MM.1S (cell line): ENCODE measurements at regions not wholly inside any gene's neighbourhood (a gene's known extent, or its start where the extent isn't known, plus 50 kb on each side); places are given as distances from the start of the nearest gene placed in this dataset.
A peak's percentile ranks its signal among the peaks of the same experiment; 100 is the strongest.

Experiments used
- DNase-seq: peaks from one replicate; pipeline ENCODE4 v3.0.0-alpha.2; 2015
- H2AFZ ChIP-seq: fragments of 300-600 bp; sonication (generic); 2 replicates; pipeline ENCODE4 v1.6.0; 2016; ENCODE audit warnings: antibody characterized with exemption, low read length
- H3F3A ChIP-seq: fragments of 300-600 bp; sonication (generic); 2 replicates; pipeline ENCODE4 v1.6.1; 2016; ENCODE audit warnings: mild to moderate bottlenecking, antibody characterized with exemption, low read length, moderate library complexity, mixed read lengths; ENCODE audit not compliant: insufficient read depth
- H3K27ac ChIP-seq: fragments of 300-600 bp; sonication (generic); 2 replicates; pipeline ENCODE4 v1.5.1; 2016; ENCODE audit warnings: mild to moderate bottlenecking, low read length
- H3K27me3 ChIP-seq: fragments of 300-600 bp; sonication (generic); replicated peaks from 2 replicates; pipeline ENCODE4 v1.6.0; 2016; ENCODE audit warnings: low read length; ENCODE audit not compliant: insufficient read depth
- H3K36me3 ChIP-seq: fragments of 300-600 bp; sonication (generic); replicated peaks from 2 replicates; pipeline ENCODE4 v1.6.1; 2016; ENCODE audit warnings: mild to moderate bottlenecking, low read length, mixed read lengths; ENCODE audit not compliant: insufficient read depth
- H3K4me1 ChIP-seq: fragments of 300-600 bp; sonication (generic); 2 replicates; pipeline ENCODE4 v1.6.1; 2016; ENCODE audit warnings: low read length, mixed read lengths
- H3K4me2 ChIP-seq: fragments of 300-600 bp; sonication (generic); 2 replicates; pipeline ENCODE4 v1.6.0; 2016; ENCODE audit warnings: low read depth, low read length
- H3K4me3 ChIP-seq: fragments of 300-600 bp; sonication (generic); 2 replicates; pipeline ENCODE4 v1.5.1; 2016; ENCODE audit warnings: low read length, mixed read lengths
- H3K79me2 ChIP-seq: fragments of 300-600 bp; sonication (generic); 2 replicates; pipeline ENCODE4 v1.6.1; 2016; ENCODE audit warnings: mixed run types, low read length, mixed read lengths
- H3K9ac ChIP-seq: fragments of 300-600 bp; sonication (generic); 2 replicates; pipeline ENCODE4 v1.6.1; 2016; ENCODE audit warnings: low read length, mixed read lengths
- H3K9me2 ChIP-seq: fragments of 300-600 bp; sonication (generic); replicated peaks from 2 replicates; pipeline ENCODE4 v1.6.1; 2016; ENCODE audit warnings: mild to moderate bottlenecking, low read length, mixed read lengths; ENCODE audit not compliant: insufficient read depth
- H3K9me3 ChIP-seq: fragments of 300-600 bp; sonication (generic); replicated peaks from 2 replicates; pipeline ENCODE4 v1.6.1; 2016; ENCODE audit warnings: mild to moderate bottlenecking, low read length, mixed read lengths; ENCODE audit not compliant: insufficient read depth
- H4K20me1 ChIP-seq: fragments of 300-600 bp; sonication (generic); 2 replicates; pipeline ENCODE4 v1.6.1; 2016; ENCODE audit warnings: mild to moderate bottlenecking, low read length, moderate library complexity, mixed read lengths; ENCODE audit not compliant: insufficient read depth
- CTCF ChIP-seq: fragments of 300-600 bp; sonication (generic); IDR thresholded peaks from 2 replicates; pipeline ENCODE4 v1.5.1; 2016; ENCODE audit warnings: antibody characterized with exemption, low read length, mixed read lengths
- EZH2 ChIP-seq: fragments of 300-600 bp; sonication (generic); optimal IDR thresholded peaks from 2 replicates; pipeline ENCODE3; 2017; ENCODE audit warnings: low read depth, mild to moderate bottlenecking, antibody characterized with exemption, low read length, mixed read lengths
- EZH2phosphoT487 ChIP-seq: fragments of 300-600 bp; sonication (generic); IDR thresholded peaks from 2 replicates; pipeline ENCODE4 v1.6.1; 2018; ENCODE audit warnings: antibody characterized with exemption, low read length

- no peak overlapping the region for H3K4me2 ChIP-seq
- no peaks in the 10 kb centered on the region for H3K27me3 ChIP-seq
- H3K27ac ChIP-seq, result no peak overlapping the region; the same call in 1 of the 2 replicates
- no peaks in the 10 kb centered on the region for H3K79me2 ChIP-seq
- H4K20me1 ChIP-seq, result no peaks in the 10 kb centered on the region
- H3K36me3 ChIP-seq, result no peaks in the 10 kb centered on the region
- H3K9me2 ChIP-seq, result no peaks in the 10 kb centered on the region
- TF ChIP-seq CTCF (no peak), EZH2 (no peak), EZH2phosphoT487 (no peak)
- H3K4me1 ChIP-seq, result peaks cover 14% of the 10 kb centered on the region
- no peak overlapping the region for H3K9ac ChIP-seq
- H2AFZ ChIP-seq, result no peak overlapping the region
- no peaks in the 10 kb centered on the region for H3K9me3 ChIP-seq
- DNase-seq, result peak; percentile 17
- H3K4me3 ChIP-seq, result no peak overlapping the region
- H3F3A ChIP-seq, result no peaks in the 10 kb centered on the region
These were observed 100.0 kb upstream of the TAB2 start for GRCh38 chr6:149217466-149217888.

DNA sequence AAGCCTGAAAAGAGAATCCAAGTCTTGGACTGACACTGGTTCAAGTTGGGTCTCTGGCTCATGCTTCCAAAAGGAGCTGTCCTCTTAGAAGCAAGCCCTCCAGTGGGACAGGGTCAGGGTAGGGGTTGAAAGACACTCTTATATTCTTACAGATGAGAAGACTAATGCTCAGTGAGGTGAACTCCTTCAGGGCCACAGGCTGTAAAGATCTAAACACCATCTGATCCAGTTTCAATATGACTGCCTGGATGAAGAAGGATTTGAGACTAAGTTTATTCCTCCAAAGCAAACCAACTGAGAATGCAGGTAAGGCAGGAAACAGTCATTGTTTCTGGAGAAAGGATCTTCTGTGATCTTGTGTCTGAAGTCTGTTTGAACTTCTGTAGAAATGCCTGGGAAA is 99.0 kb upstream of the TAB2 start:
- H3K9me3 ChIP-seq, result no peaks in the 10 kb centered on the region
- no peak overlapping the region for H3K27ac ChIP-seq
- no peaks in the 10 kb centered on the region for H3K9me2 ChIP-seq
- TF ChIP-seq CTCF, result no peak
- no peak for TF ChIP-seq EZH2
- no peak for TF ChIP-seq EZH2phosphoT487
- H3K4me3 ChIP-seq, result no peak overlapping the region
- H3K4me1 ChIP-seq, result peaks cover 9% of the 10 kb centered on the region
- no peaks in the 10 kb centered on the region for H3K79me2 ChIP-seq
- H3K36me3 ChIP-seq, result no peaks in the 10 kb centered on the region
- H3K9ac ChIP-seq, result no peak overlapping the region
- DNase-seq, result no peak
- H2AFZ ChIP-seq, result no peak overlapping the region
- no peaks in the 10 kb centered on the region for H3F3A ChIP-seq
- H4K20me1 ChIP-seq, result no peaks in the 10 kb centered on the region
- no peaks in the 10 kb centered on the region for H3K27me3 ChIP-seq
- no peak overlapping the region for H3K4me2 ChIP-seq

DNA sequence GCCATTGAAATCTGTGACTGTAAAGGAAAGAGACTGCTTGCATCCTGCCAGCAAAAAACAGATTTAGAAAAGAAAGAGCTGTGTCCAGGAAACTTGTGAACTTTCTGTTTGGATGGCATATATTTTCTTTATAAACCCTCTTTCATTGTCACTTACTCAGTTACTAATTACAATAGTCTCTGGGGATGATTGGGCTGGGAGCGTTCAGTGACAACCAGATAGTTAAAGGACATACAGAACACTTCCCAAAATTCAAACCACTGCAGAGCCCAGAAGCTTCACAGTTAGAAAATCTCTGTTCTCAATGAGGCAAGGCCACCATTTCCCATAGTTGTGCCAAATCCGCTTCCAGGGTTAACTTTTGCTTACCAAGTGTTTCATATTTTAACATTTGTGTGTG is 98.6 kb upstream of the TAB2 start:
- TF ChIP-seq EZH2 (no peak), EZH2phosphoT487 (no peak)
- Histone ChIP-seq H3K36me3 (no peaks in the 10 kb centered on the region), H3K4me3 (no peak overlapping the region), H3K9ac (no peak overlapping the region), H3K9me3 (no peaks in the 10 kb centered on the region), H3K27me3 (no peaks in the 10 kb centered on the region), H2AFZ (no peak overlapping the region), H3F3A (no peaks in the 10 kb centered on the region), H3K79me2 (no peaks in the 10 kb centered on the region), H4K20me1 (no peaks in the 10 kb centered on the region), H3K9me2 (no peaks in the 10 kb centered on the region), H3K27ac (no peak overlapping the region), H3K4me2 (no peak overlapping the region), H3K4me1 (peaks cover 9% of the 10 kb centered on the region)
- DNase-seq, result no peak

DNA sequence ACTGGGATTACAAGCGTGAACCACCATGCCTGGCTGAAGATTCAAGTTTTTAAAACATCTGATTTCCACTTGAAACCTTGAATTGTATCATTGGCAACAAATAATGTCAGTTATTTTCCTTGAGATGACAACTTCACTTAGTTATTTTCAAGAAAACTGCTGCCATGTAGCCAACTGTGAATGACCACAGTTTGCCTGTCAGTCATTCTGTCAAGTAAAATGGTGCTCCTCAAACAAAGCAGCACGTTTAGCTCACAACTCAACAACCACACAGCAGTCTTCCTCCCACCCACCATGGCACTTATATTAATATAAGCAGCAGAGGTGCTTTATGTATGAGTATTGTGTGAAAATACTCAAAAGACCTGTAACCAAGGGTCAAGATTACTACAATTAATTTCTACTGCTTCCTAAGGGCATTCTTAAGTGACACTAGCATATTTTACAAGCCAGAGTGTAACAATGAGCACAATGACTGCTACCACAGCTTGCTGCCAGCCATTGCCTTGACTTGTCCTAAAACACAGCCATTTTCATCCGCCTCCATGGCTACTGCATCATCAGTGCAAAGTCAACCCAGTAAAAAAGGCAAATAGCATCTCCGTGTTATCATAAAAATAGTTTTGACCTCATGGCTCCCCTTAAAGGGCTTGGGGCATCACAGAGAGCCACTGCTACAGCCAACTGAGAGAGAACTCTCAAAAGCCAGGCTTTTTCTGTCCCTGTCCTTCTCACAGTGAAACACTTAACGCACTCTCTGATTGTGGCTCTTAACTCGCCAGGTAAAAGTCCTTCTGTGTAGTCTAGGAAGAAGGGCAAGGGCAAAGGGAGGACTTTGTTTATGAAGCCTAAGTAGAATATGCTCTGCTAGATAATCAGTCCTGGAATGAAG is 96.4 kb upstream of the TAB2 start:
- no peak overlapping the region for H3K9ac ChIP-seq
- H3K36me3 ChIP-seq, result no peaks in the 10 kb centered on the region
- DNase-seq, result no peak
- H2AFZ ChIP-seq, result no peak overlapping the region
- no peak overlapping the region for H3K4me3 ChIP-seq
- H3K4me1 ChIP-seq, result peaks cover 9% of the 10 kb centered on the region
- H3K9me3 ChIP-seq, result no peaks in the 10 kb centered on the region
- H3K4me2 ChIP-seq, result no peak overlapping the region
- H3K27ac ChIP-seq, result no peak overlapping the region
- no peaks in the 10 kb centered on the region for H3K27me3 ChIP-seq
- TF ChIP-seq CTCF (no peak), EZH2phosphoT487 (no peak), EZH2 (no peak)
- H3F3A ChIP-seq, result no peaks in the 10 kb centered on the region
- H3K9me2 ChIP-seq, result no peaks in the 10 kb centered on the region
- H4K20me1 ChIP-seq, result no peaks in the 10 kb centered on the region
- no peaks in the 10 kb centered on the region for H3K79me2 ChIP-seq
